IMR-90 (cell line): ENCODE measurements at regions not wholly inside any gene's neighbourhood (a gene's known extent, or its start where the extent isn't known, plus 50 kb on each side); places are given as distances from the start of the nearest gene placed in this dataset.

Source experiments
- ATAC-seq: fragments of 200-7000 bp; cut with Tn5 transposase; 2 replicates; pipeline ENCODE4 v1.9.1; 2020; ENCODE audit warnings: low read depth, mild to moderate bottlenecking, moderate library complexity
- BruUV-seq: library from RNA; stranded (reverse); fragments of 400-500 nt; replicated peaks from 2 replicates; lab custom pipeline; 2021; lab: Mats Ljungman, UMichigan
- CTCF ChIA-PET: fragments of 300-600 bp; formaldehyde crosslinking; extraction: SDS; loops from one replicate; lab custom pipeline; 2021; ENCODE audit warnings: antibody characterized with exemption; lab: Yijun Ruan, JAX
- POLR2A ChIA-PET: fragments of 300-600 bp; sonication (Branson Sonifier 250); formaldehyde crosslinking; loops from one replicate; lab custom pipeline; 2022; ENCODE audit warnings: antibody characterized with exemption; ENCODE audit not compliant: unreplicated experiment; lab: Charles Lee
- DNase-seq: peaks from one replicate; pipeline ENCODE4 v3.0.0; 2013
- H2AFZ ChIP-seq: replicated peaks from 2 replicates; pipeline ENCODE3; 2013; ENCODE audit warnings: low read length, mild to moderate bottlenecking; ENCODE audit not compliant: poor library complexity
- H2AK5ac ChIP-seq: 2 replicates; pipeline ENCODE4 v1.6.1; 2013; ENCODE audit warnings: low read depth, low read length, inconsistent platforms
- H2AK9ac ChIP-seq: replicated peaks from 2 replicates; pipeline ENCODE3; 2013; ENCODE audit warnings: mild to moderate bottlenecking, low read depth, low read length, moderate library complexity; ENCODE audit not compliant: poor library complexity
- H2BK120ac ChIP-seq: 2 replicates; pipeline ENCODE4 v1.6.1; 2013; ENCODE audit warnings: low read depth, low read length, inconsistent platforms
- H2BK15ac ChIP-seq: 3 replicates; pipeline ENCODE4 v1.6.1; 2013; ENCODE audit warnings: low read depth, low read length, inconsistent platforms
- H2BK20ac ChIP-seq: 2 replicates; pipeline ENCODE4 v1.6.1; 2013; ENCODE audit warnings: low read depth, mild to moderate bottlenecking, inconsistent platforms, low read length, moderate library complexity
- H2BK5ac ChIP-seq: 2 replicates; pipeline ENCODE4 v1.6.1; 2013; ENCODE audit warnings: mild to moderate bottlenecking, low read depth, low read length, inconsistent platforms; ENCODE audit not compliant: poor library complexity, severe bottlenecking
- H3K14ac ChIP-seq: replicated peaks from 2 replicates; pipeline ENCODE4 v1.6.1; 2013; ENCODE audit warnings: low read depth, low read length, inconsistent platforms
- H3K18ac ChIP-seq: 2 replicates; pipeline ENCODE4 v1.6.1; 2013; ENCODE audit warnings: low read depth, low read length, control low read depth
- H3K23ac ChIP-seq: 2 replicates; pipeline ENCODE4 v1.6.1; 2013; ENCODE audit warnings: low read depth, low read length, inconsistent platforms
- H3K27ac ChIP-seq: 2 replicates; pipeline ENCODE4 v1.5.1; 2013; ENCODE audit warnings: mild to moderate bottlenecking, control low read depth, low read length; ENCODE audit not compliant: insufficient read depth
- H3K27me3 ChIP-seq: 2 replicates; pipeline ENCODE4 v1.6.1; 2013; ENCODE audit warnings: low read length; ENCODE audit not compliant: control insufficient read depth, insufficient read depth
- H3K36me3 ChIP-seq: 2 replicates; pipeline ENCODE4 v1.6.1; 2013; ENCODE audit warnings: low read length, mixed read lengths; ENCODE audit not compliant: control insufficient read depth, insufficient read depth
- H3K4ac ChIP-seq: 2 replicates; pipeline ENCODE4 v1.6.1; 2013; ENCODE audit warnings: low read depth, low read length, inconsistent platforms
- H3K4me1 ChIP-seq: 2 replicates; pipeline ENCODE4 v1.6.1; 2013; ENCODE audit warnings: low read length, mixed read lengths; ENCODE audit not compliant: control insufficient read depth, insufficient read depth
- H3K4me2 ChIP-seq: 2 replicates; pipeline ENCODE4 v1.6.1; 2013; ENCODE audit warnings: low read depth, mild to moderate bottlenecking, control low read depth, low read length, moderate library complexity
- H3K4me3 ChIP-seq: 2 replicates; pipeline ENCODE4 v1.5.1; 2013; ENCODE audit warnings: low read depth, mild to moderate bottlenecking, control low read depth, low read length, moderate library complexity; ENCODE audit not compliant: insufficient read depth
- H3K56ac ChIP-seq: 2 replicates; pipeline ENCODE4 v1.6.1; 2013; ENCODE audit warnings: low read length, inconsistent platforms; ENCODE audit not compliant: insufficient read depth; ENCODE audit errors: extremely low read depth
- H3K79me1 ChIP-seq, 2 experiments: 2 replicates each; pipeline ENCODE4 v1.6.1; 2013; ENCODE audit warnings: low read length in 2 of 2, inconsistent platforms in 1 of 2, low read depth in 1 of 2
- H3K9ac ChIP-seq: 2 replicates; pipeline ENCODE4 v1.6.1; 2013; ENCODE audit warnings: low read depth, low read length, control low read depth
- H3K9me1 ChIP-seq: 2 replicates; pipeline ENCODE4 v1.6.1; 2013; ENCODE audit warnings: low read length, inconsistent platforms; ENCODE audit not compliant: insufficient read depth
- H3K9me3 ChIP-seq: 2 replicates; pipeline ENCODE4 v1.6.1; 2013; ENCODE audit warnings: low read length; ENCODE audit not compliant: control insufficient read depth, insufficient read depth
- H4K20me1 ChIP-seq: 2 replicates; pipeline ENCODE4 v1.6.1; 2013; ENCODE audit warnings: low read length, inconsistent platforms; ENCODE audit not compliant: insufficient read depth
- H4K5ac ChIP-seq: 2 replicates; pipeline ENCODE4 v1.6.1; 2013; ENCODE audit warnings: mild to moderate bottlenecking, low read depth, low read length, control low read depth
- H4K8ac ChIP-seq, 2 experiments: 2 replicates each; pipeline ENCODE4 v1.6.1; 2013; ENCODE audit warnings: low read depth in 2 of 2, low read length in 2 of 2, control low read depth in 1 of 2, inconsistent platforms in 1 of 2
- H4K91ac ChIP-seq: 2 replicates; pipeline ENCODE4 v1.6.1; 2013; ENCODE audit warnings: low read depth, low read length, inconsistent platforms; ENCODE audit not compliant: insufficient read depth
- BHLHE40 ChIP-seq: fragments of 150-350 bp; IDR thresholded peaks from 2 replicates; pipeline ENCODE4 v1.6.1; 2016; ENCODE audit warnings: mild to moderate bottlenecking, low read depth, low read length
- CEBPB ChIP-seq: IDR thresholded peaks from 2 replicates; pipeline ENCODE4 v1.6.1; 2012; ENCODE audit warnings: low read depth, low read length, improper control_type of control experiment
- CTCF ChIP-seq: conservative IDR thresholded peaks from 2 replicates; pipeline ENCODE4 v1.5.1; 2012; ENCODE audit warnings: mild to moderate bottlenecking, low read depth, low read length, improper control_type of control experiment
- FOS ChIP-seq: fragments of 150-350 bp; IDR thresholded peaks from 2 replicates; pipeline ENCODE4 v1.6.1; 2016; ENCODE audit warnings: low read depth, low read length
- POLR2A ChIP-seq: IDR thresholded peaks from 2 replicates; pipeline ENCODE4 v1.6.1; 2012; ENCODE audit warnings: mild to moderate bottlenecking, low read depth, low read length
- SMC3 ChIP-seq: fragments of 150-350 bp; IDR thresholded peaks from 2 replicates; pipeline ENCODE4 v1.6.1; 2016; ENCODE audit warnings: low read depth, mild to moderate bottlenecking, antibody characterized with exemption, low read length, moderate library complexity
- USF2 ChIP-seq: fragments of 150-350 bp; IDR thresholded peaks from 2 replicates; pipeline ENCODE4 v1.6.1; 2017; ENCODE audit warnings: mild to moderate bottlenecking, antibody characterized with exemption, low read length, low read depth
- WGBS, 2 experiments: methylation state at CpG; one replicate each; pipeline versions ENCODE4 v1.1.5 to v1.1.7; 2013; ENCODE audit warnings: missing lambda C conversion rate in 2 of 2; ENCODE audit not compliant: insufficient read length in 1 of 2; ENCODE audit errors: extremely low coverage in 2 of 2; 5-methylcytosine and 5-hydroxymethylcytosine counted together
- dilution Hi-C: fragments of 300-500 bp; cut with HindIII; formaldehyde crosslinking; loops from one replicate; pipeline ENCODE4 v1.14.3; 2018; ENCODE audit warnings: low sequenced_read_pairs; ENCODE audit not compliant: unreplicated experiment
- in situ Hi-C: fragments of 300-500 bp; cut with MboI; formaldehyde crosslinking; loops from 3 replicates; pipeline ENCODE4 v1.14.3; 2019; ENCODE audit warnings: low sequenced_read_pairs, inconsistent platforms, mixed read lengths
- intact Hi-C: fragments of 100-400 bp; cut with micrococcal nuclease; formaldehyde crosslinking; loops from 2 replicates; pipeline ENCODE4 v1.10.0; 2022

GRCh38 chrX:131938749-131939148, 84.4 kb upstream of the STK26 start:
- no peak overlapping the region for H3K27ac ChIP-seq
- H4K5ac ChIP-seq, result no peak overlapping the region
- no peaks in the 10 kb centered on the region for H3K79me1 ChIP-seq
- no peak for ATAC-seq
- no peaks in the 10 kb centered on the region; the same call in 1 of the 2 replicates for H3K9me3 ChIP-seq
- no peak overlapping the region for H3K14ac ChIP-seq
- no peaks in the 10 kb centered on the region for H3K9me1 ChIP-seq
- TF ChIP-seq SMC3 (no peak), USF2 (no peak), FOS (no peak), CEBPB (no peak), CTCF (no peak), POLR2A (no peak), BHLHE40 (no peak)
- in situ Hi-C loops, result no loop called here
- no CpG with 5 or more reads among the region's 8 CpGs for WGBS, 2 experiments
- H2BK5ac ChIP-seq, result no peak overlapping the region
- H3K56ac ChIP-seq, result no peak overlapping the region
- peaks cover 2% of the 10 kb centered on the region for H3K27me3 ChIP-seq
- no peak overlapping the region for H3K23ac ChIP-seq
- no peak overlapping the region for H2BK20ac ChIP-seq
- intact Hi-C loops, result no loop called here
- no TSS peak for BruUV-seq
- H2AK5ac ChIP-seq, result no peak overlapping the region
- no peaks in the 10 kb centered on the region for H3K4me1 ChIP-seq
- H3K4me3 ChIP-seq, result no peak overlapping the region
- H3K9ac ChIP-seq, result no peak overlapping the region
- H3K18ac ChIP-seq, result no peak overlapping the region
- ChIA-PET POLR2A (no interaction called here), CTCF (no interaction called here)
- H4K8ac ChIP-seq, result no peak overlapping the region
- H2AFZ ChIP-seq, result no peak overlapping the region
- no peaks in the 10 kb centered on the region for H4K20me1 ChIP-seq
- no peak overlapping the region for H2BK120ac ChIP-seq
- H4K91ac ChIP-seq, result no peak overlapping the region
- no peak overlapping the region for H2AK9ac ChIP-seq
- H3K4me2 ChIP-seq, result no peak overlapping the region
- no peak overlapping the region for H3K4ac ChIP-seq
- no peaks in the 10 kb centered on the region for H3K36me3 ChIP-seq
- no peak for DNase-seq
- dilution Hi-C loops, result no loop called here
- H2BK15ac ChIP-seq, result no peak overlapping the region
